HG03045 (cell line): ENCODE measurements at regions not wholly inside any gene's neighbourhood (a gene's known extent, or its start where the extent isn't known, plus 50 kb on each side); places are given as distances from the start of the nearest gene placed in this dataset.

ENCODE experiments used
- ATAC-seq: cut with Tn5 transposase; IDR thresholded peaks from one replicate; pipeline ENCODE4 v1.9.1; 2021; ENCODE audit warnings: mild to moderate bottlenecking, moderate library complexity; ENCODE audit not compliant: unreplicated experiment

DNA sequence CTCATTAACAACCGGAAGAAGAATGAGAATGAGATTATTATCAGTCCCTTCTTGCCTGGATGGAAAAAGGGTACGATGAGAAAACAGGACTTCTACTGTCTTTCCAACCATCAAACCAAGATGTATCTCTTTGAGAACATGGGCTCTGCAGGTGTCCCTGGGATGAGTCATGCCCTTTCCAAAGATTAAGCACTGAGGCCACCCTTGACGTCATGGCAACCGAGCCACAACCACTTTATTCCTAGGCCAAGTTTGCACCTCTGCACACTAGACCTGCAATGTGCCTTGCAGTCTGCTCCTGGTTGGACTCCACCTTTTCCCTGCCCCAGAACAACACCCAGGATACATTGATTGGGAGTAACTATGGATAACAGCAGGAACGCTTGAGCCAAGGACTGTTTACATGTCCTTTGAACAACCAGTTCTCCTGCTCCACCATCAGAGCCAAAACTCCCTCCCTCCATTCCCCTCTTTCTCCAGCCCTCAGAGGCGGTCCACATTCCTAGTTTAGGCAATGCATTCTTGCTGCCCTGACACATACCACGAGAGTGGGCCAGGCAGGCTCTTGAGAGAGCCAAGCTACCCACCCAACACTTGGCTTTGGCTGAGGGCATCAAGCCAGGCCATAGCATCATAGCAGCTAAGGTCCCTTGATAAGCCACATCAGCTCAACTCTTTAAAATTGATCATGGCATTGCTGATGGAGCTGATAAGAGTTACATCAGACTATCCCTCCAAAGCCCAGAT, 310.7 kb downstream of the TNS1 start:
- no peak for ATAC-seq

DNA sequence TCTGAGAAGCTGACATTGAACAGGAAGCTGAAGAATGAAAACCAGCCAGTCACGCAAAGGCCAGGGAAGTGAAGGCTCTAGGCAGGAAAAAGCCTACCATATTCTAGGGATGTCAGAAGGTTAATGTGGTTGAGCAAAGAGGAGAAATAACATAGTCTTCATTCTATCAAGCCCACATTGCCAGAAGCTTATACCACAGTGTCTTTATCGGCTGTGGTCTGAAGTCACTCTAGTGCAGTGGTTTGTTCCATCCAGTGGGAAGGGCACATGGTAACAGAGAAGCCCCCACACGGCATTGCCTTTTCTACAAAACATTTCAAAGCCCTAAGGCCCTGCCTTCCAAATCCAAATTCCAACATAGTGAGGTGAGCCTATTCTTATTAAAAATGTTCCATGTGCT, 311.3 kb downstream of the TNS1 start:
- ATAC-seq, result no peak

DNA sequence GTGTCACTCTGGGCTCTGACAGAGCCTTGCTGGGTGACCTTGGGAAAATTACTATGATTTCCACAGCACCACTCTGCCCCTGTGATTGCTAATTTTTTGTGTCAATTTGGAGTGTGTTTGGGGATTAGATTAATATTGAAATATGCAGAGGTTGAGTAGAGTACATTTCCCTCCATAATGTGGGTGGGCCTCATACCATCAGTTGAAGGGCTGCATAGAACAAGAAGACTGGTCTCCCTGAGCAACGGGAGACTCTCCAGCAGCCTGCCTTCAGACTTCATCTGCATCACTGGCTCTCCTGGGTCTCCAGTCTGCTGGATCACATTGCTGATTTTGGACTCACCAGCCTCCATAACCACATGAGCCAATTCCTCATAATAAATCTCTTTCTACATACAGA, 313.7 kb downstream of the TNS1 start:
- ATAC-seq, result no peak

DNA sequence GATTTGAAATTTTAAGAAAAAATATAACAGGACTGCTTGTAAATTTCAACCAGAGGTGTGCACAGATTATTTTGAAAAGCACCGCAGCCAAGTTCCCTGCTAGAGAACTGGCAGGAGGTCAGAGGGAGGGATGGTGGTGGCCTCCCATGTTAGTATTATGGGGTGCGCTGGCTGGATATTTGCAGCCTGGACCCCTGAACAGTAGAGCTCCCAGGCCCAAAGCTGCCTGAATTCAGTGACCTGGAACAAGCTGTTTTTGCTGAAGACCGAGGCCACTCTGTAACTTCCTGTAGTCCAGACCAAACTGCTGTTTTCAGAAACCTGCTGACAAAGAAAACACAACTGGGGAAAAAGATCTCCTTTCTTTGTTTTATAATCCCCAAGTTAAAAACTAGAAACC, 314.3 kb downstream of the TNS1 start:
- ATAC-seq, result no peak

DNA sequence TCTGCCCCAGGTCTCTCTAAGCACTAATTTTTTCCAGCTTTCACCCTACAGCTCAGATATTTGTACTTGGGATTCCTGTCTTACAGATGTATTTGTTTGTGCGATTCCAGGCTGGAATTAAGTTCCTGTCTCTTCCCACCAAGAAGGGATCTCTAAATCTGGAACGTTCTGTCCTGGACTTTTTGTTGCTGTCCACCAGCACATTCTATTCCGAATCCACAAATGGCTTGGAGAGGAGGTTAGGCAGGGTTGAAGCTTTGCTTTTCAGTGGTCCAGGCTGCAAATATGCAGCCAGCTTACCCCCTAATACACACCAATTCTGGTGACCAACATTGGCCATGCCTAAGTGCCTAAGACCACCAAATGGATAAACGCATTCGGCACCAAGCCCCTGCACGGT, 315.0 kb downstream of the TNS1 start:
- no peak for ATAC-seq

DNA sequence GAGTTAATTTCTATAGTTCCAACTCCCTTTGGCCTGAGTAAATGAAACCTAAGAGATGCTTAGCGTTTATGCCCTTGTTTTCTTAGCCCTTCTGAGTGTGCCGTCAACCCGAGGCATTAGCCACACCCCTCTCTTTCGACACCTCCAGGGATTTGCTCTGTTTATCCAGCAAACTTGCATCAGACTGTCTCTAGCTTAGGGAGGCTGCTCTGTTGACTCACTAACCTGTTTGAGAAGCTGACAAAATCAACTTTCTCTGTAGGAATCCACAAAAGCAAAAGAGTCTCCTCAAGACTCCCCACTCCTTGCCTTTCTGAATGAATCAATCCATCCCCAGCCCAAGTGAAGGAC, 317.6 kb downstream of the TNS1 start:
- no peak for ATAC-seq

DNA sequence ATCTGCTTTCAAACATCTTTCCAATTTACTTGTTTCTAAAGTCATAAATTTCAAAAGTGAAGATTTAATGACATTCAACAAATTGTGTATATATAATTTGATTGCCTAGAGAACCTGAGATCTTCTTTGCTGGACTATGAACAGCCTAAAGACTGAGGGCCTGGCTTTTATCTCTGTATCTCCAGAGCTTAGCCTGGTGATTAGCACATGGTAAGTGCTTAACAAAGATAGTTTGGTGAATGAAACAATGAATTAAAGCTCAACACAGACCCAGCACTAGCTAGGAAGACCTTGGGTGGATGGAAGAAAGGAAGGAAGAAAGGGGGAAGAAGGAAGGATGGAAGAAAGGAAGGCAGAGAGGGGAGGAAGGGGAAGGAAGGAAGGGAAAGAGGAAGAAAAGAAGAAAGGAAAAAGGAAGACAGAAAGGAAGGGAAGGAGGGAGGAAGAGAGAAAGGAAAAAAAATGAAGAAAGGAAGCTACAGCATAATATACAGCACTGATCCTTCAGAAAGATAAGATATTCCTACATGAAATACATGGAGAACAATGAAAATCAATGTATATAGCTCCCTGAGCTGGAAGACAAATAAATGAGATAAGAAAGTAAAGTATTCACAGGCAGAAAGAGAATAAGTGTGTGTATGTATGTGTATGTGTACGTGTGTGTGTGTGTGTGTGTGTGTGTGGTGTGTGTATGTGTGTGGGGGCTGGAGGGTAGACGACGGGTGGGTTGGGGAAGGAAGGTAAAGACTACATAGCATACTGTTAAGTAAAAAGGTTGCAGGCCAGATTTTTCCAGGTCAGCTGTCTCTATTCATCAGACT, 318.2 kb downstream of the TNS1 start:
- no peak for ATAC-seq

DNA sequence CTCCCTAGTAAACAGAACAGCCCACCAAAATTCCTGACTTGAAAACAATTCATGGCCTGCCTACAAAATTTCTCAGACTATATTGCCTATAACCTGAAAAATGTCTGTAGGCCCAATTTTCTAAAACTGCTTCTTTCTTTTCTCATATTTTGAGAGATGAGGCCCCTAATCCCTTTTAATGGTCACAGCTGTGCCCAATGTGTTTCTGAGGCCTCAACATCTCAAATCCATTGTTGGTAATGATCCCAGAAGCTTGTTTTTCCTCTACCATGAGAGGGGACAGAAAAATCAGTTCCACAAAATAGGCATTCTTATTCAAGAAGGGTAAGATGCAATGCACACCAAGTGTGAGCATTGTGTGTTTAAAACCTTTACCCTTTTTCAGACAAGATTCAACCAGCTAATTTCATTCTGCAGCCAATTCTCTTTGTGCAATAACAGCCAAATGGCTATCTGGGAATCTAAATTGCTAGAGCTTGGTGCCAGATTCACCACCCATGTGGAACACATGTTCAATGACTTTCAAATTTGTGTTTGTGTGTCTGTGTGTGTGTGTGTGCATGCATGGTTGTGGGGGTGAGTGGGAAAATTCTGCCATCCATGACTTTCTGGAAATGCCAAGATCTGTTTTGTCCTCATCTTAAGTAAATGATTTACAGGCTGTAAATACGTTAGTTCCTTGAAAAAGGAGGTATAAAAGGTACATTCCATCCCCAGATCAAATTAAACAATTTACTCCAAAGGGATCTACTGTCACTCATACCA, 319.5 kb downstream of the TNS1 start:
- ATAC-seq, result no peak

DNA sequence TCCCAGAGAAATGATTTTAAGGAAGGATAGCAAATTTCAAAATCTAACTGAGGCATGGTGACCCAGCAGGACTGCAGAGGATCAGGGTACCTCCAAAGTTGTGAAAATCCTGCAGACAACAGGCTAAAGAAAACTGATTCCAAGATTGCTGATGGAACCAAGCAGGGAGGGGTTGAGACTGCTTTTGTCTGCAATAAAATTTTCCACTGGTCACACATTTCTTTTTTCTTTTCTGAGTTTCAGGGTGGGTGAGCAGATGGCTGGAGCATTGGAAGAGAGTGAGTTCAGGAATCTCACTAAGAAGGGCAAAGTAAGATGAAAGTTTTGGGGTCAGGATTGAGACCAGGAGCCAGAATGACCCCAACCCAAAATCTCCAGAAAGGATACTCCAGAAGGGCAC, 321.0 kb downstream of the TNS1 start:
- ATAC-seq, result no peak

DNA sequence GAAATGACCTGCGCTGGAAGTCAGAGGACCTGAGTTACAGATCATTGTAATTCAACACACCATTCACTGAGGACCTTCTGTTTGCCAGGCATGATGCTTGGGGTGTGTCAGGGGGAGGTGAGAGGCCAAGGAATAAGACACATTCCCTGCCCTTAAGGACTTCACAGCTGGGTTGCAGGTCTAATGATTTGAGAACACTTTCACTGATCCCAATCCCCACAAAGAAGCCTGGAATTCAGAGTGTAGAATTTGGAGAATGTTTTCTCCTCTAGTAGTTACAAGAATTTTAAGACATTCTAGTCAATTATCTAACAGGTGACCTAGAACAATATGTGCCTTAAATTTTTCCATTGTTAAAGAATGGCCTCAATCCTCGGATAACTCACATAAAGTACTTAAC, 322.4 kb downstream of the TNS1 start:
- ATAC-seq, result no peak

DNA sequence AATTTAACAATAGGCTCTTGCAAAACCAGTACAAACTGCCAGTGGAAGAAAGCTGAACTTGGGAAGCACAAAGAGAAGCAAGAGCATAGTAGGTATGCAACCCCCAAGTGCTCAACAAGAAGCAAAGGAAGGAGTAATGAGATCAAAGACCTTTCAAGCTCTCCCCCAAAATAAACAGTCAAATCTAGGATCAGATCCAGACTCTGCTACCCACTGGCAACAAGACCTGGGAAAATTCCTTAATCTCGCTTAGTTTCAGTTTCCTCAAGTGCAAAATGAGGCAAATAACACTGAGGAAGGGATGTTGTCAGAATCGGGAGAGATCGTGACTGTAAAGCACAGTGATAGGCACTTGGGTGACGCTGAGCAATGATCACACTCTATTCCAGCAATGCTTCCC, 329.2 kb downstream of the TNS1 start:
- no peak for ATAC-seq

DNA sequence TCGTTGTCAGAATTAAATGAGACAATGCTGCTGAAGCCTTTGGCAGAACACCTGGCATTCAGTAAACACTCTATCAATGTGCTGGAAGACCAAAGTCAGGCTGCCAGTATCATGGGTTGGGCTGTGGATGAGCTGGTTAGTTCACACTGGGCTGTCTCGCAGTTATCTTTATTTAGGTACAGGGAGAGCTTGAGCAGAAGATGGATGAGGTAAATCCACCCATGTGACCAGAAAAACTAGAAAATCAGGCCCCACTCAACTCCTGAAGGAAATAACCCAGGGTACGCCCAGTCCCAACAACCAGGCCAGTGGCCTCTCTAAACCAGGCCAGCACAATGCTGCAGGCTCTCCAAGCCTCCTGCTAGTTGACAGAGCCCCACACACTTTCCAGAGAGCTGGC, 330.3 kb downstream of the TNS1 start:
- ATAC-seq, result no peak

DNA sequence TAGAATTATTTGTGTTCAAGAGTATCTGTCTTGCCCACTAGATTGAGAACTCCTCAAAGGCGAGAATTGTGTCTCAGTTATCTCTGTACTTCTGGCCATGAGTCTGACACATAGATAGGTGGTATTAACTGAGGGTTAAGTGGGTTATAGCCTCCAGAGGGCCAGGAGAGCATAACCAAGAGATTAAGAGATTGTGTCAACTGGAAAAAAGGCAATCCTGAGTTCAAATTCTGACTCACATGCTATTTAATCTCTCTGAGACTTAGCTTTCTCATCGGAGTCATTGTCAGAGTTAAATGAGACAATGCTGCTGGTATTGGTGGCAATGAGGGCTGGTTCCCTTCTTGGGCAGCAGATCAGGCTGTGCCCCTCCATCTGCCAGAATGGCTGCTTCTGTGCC, 330.9 kb downstream of the TNS1 start:
- ATAC-seq, result no peak

DNA sequence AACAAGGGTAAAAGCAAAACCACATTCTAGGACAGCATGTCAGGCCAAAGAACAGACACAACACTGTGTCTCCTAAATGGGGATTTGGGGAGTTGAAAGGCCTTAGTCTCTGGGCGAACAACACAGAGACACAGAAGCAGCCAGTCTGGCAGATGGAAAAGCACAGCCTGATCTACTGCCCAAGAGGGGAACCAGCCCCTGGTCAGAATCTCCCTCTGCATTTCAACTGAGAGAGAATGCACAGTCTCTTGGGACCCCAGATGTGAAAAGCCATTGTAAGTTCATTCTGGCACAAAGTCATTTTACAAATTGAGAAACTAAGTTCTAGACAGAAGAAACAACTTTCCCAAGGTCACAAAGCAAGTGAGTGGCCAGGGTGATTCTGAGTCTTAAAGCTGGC, 331.7 kb downstream of the TNS1 start:
- no peak for ATAC-seq

DNA sequence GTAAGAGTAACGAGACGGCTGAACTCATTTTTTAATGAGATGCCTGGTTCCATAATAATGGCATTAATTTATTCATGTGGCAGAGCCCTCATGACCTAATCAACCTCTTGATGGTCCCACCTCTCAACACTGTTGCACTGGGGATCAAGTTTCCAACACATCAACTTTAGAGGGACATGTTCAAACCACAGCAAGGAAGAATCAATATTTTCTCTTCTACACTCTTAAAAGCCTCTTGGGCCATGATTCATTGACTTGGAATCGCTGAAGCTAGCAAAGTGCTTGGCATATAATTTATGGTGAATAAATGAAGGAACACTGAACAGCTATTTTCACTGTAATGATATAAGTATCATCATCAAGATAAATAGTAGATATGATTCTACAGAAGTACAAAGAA, 333.0 kb downstream of the TNS1 start:
- no peak for ATAC-seq

DNA sequence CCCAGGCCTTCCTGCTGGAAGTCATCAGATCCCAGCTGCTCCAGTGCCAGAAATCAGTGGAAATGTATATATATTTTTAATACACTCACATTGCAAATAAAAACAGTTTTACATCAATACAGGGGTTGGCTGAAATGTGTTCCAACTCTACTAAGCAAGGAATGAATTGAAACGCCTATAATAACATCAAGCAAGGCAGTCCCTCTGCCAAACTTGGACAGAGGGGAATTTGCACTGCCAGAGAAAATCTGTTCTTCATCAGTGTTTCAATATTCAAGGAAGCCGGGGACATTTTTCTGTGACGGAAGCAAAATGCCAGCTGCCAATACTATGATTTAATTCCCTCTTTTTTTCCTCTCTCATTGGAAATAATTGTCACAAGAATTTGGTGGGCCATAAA, 335.3 kb downstream of the TNS1 start:
- no peak for ATAC-seq

DNA sequence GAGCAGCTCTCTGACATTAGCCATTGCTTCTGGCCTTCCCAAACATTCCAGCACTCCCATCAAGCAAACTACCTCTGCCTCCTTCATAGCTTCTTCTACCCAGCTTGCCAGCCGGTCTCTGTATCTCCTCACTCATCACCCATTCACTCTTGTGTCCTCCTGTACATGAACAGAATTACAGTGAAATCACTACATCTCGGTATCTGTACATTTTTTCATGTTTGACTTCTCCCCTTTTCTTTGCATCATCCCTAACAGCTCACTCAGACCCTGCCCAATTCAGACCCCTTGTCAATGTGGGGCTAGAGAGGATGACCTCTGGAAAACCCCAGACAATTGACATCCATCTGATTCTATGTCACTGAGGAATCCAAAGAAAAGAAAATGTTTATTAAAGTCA, 335.8 kb downstream of the TNS1 start:
- ATAC-seq, result no peak

DNA sequence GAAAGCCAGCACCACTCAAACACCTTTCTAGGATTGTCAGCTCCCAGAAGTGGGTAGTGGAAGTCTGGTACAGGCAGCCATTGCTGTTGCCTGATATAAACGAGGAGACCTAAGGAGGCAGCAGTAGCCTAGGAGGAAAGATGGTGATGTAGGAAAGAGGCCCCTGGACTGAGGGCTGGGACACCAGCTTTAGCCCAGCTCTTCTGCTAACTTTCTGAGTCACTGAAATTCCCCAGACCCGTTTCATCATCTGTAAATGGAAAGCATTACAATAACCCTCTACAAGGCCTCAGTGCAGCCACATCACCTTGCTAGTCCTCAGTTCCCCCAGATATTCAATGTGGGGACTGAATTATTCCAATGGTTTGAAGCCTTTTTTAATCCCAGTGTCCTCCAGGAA, 336.5 kb downstream of the TNS1 start:
- ATAC-seq, result no peak

DNA sequence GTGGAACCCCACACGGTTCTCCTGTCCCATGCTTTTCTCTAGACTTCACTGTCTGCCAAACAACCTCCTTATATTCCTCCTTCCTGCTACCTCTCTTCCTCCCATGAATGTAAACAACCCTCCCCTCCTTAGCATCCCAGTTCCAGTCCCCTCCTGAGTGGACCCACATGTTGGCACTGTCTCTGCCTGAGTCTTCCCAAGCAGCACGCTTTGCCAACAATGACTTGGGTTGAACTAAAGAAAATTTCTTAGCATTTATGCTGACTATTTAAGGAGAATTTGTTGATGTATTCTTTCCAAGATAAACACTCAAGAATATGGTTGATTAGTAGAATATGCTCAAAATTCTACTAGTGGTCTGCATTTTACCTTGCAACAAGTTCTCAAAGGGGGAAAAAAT, 338.0 kb downstream of the TNS1 start:
- no peak for ATAC-seq

DNA sequence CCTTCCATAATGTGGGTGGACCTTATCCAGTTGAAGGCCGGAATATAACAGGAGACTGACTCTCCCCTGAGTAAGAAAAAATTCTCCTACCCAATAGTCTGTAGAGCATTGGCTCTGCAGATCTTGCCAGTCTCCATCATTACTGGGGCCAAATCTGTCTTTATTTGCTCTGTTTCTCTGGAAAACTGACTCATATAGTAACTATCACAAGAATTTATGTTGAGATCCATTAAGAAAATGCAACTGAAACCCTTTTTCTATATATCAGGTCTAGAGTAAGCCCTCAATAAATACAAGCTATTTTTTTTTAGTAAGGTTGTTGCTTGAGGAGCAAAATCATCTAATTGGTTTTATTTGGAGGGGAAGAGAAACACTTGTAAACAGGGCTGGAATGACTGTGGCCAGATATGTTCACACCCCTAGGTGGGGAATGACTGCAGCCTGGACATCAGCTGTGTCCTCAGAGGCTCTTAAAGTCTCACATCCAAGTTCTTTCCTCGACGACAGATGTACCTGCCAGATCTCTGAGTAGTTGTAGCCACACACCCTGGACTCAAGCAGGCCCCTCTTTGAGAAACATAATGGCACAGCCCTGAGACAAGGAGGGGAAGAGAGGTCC, 339.7 kb downstream of the TNS1 start:
- ATAC-seq, result no peak

DNA sequence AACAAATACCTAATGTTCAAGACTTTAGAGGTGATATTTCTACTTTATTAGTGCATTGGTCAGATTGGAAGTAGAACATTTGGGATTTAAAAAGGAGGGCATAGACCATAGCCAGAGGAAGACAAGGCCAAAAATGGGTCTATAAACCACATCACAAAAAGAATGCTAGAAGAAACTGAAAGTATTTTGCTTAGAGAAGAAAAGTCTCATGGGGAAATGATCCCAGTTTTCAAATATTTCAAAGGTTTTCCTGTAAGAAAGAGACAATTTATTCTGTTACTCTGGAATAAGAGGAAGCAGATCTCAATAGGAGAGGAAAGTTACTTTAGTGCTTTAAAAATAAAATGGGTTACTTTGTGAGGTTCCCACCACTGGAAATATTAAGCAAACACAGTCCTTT, 341.4 kb downstream of the TNS1 start:
- no peak for ATAC-seq

DNA sequence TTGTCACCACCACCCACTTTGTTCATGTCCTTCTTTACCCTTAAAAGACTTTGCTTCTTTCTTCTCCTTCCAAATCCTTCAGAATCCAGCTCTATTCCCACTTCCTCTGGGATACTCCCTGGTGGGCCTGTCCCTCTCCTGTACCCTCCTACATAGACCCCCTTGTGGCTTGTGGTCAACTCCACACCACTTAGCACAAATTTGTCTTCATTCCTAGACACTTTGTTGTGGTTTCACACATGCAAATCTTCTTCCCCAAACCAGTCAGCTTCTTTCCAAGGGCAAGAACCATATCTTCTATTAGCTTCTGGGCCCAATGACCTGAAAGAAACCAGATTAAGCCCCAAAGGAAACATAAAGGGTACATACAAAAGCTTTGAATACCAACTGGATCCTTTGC, 342.4 kb downstream of the TNS1 start:
- no peak for ATAC-seq
